Ishikawa (cell line): ENCODE measurements at regions not wholly inside any gene's neighbourhood (a gene's known extent, or its start where the extent isn't known, plus 50 kb on each side); places are given as distances from the start of the nearest gene placed in this dataset.

Experiments
- CEBPB ChIP-seq: IDR thresholded peaks from 2 replicates; pipeline ENCODE4 v1.6.1; 2012
- CREB1 ChIP-seq: IDR thresholded peaks from 2 replicates; pipeline ENCODE4 v1.6.1; 2012; ENCODE audit warnings: low read depth
- EGR1 ChIP-seq: IDR thresholded peaks from 2 replicates; pipeline ENCODE4 v1.6.1; 2012
- EP300 ChIP-seq: IDR thresholded peaks from 2 replicates; pipeline ENCODE4 v1.6.1; 2012; ENCODE audit warnings: borderline replicate concordance
- FOXM1 ChIP-seq: IDR thresholded peaks from 2 replicates; pipeline ENCODE4 v1.6.1; 2012; ENCODE audit warnings: low read depth, borderline replicate concordance
- MAX ChIP-seq: IDR thresholded peaks from 2 replicates; pipeline ENCODE4 v1.6.1; 2012
- RAD21 ChIP-seq: IDR thresholded peaks from 2 replicates; pipeline ENCODE4 v1.6.1; 2012; ENCODE audit warnings: low read depth
- REST ChIP-seq: IDR thresholded peaks from 2 replicates; pipeline ENCODE4 v1.6.1; 2012; ENCODE audit warnings: low read depth, mild to moderate bottlenecking
- TAF1 ChIP-seq: IDR thresholded peaks from 2 replicates; pipeline ENCODE4 v1.6.1; 2012; ENCODE audit warnings: low read depth, mild to moderate bottlenecking
- USF1 ChIP-seq: IDR thresholded peaks from 2 replicates; pipeline ENCODE4 v1.6.1; 2012

- no peak for TF ChIP-seq MAX
- TF ChIP-seq EP300: no peak
- no peak for TF ChIP-seq CEBPB
- TF ChIP-seq TAF1: no peak
- no peak for TF ChIP-seq CREB1
- TF ChIP-seq FOXM1: no peak
- no peak for TF ChIP-seq RAD21
- TF ChIP-seq EGR1: no peak
- no peak for TF ChIP-seq REST
- TF ChIP-seq USF1: no peak
Measured at GRCh38 chr21:15193937-15194336, 129.1 kb upstream of the NRIP1 start.
